Transverse colon (tissue), 4 donors: ENCODE measurements at regions not wholly inside any gene's neighbourhood (a gene's known extent, or its start where the extent isn't known, plus 50 kb on each side); places are given as distances from the start of the nearest gene placed in this dataset.

ENCODE experiments used
- DNase-seq: peaks from one replicate; pipeline ENCODE4 v3.0.0-alpha.2; 2019
- H3K27ac ChIP-seq, 4 donors: fragments of 200-600 bp; sonication (generic); 2 replicates each; pipeline ENCODE4 v1.5.1; 2016 to 2018; ENCODE audit warnings: inconsistent platforms in 4 of 4
- H3K27me3 ChIP-seq: fragments of 200-600 bp; sonication (generic); 2 replicates; pipeline ENCODE4 v1.5.1; 2017; ENCODE audit warnings: inconsistent platforms
- H3K36me3 ChIP-seq, 4 donors: fragments of 200-600 bp; sonication (generic); 2 replicates each; pipeline ENCODE4 v1.5.1; 2017 to 2019; ENCODE audit warnings: inconsistent platforms in 4 of 4
- H3K4me1 ChIP-seq, 4 donors: fragments of 200-600 bp; sonication (generic); 2 replicates each; pipeline ENCODE4 v1.5.1; 2017 to 2020; ENCODE audit warnings: inconsistent platforms in 4 of 4
- H3K4me3 ChIP-seq, 4 donors: fragments of 200-600 bp; sonication (generic); 1 replicate in 1 of 4; 2 replicates in 3 of 4; pipeline versions ENCODE4 v1.5.1 to v1.6.1; 2017 to 2019; ENCODE audit warnings: inconsistent platforms in 4 of 4
- H3K9me3 ChIP-seq, 2 donors: fragments of 200-600 bp; sonication (generic); 2 replicates each; pipeline ENCODE4 v1.5.1; 2017 to 2019; ENCODE audit warnings: inconsistent platforms in 2 of 2
- CTCF ChIP-seq, 5 experiments: fragments of 200-600 bp in 3 of 5; fragments of 450-650 bp in 2 of 5; sonication (generic) in 3 of 5; IDR thresholded peaks; 1 replicate in 2 of 5; 2 replicates in 3 of 5; pipeline ENCODE4 v1.5.1; 2016 to 2017; ENCODE audit warnings: antibody characterized with exemption in 5 of 5, inconsistent platforms in 3 of 5, mild to moderate bottlenecking in 2 of 5, moderate library complexity in 1 of 5
- EP300 ChIP-seq: sonication (generic); formaldehyde crosslinking; IDR thresholded peaks from one replicate; pipeline ENCODE4 v1.6.1; 2017; ENCODE audit warnings: antibody characterized with exemption, low read depth
- POLR2A ChIP-seq: fragments of 450-650 bp; IDR thresholded peaks from one replicate; pipeline ENCODE4 v1.6.1; 2016; ENCODE audit warnings: antibody characterized with exemption, mild to moderate bottlenecking, moderate library complexity
- POLR2AphosphoS5 ChIP-seq, 3 donors: sonication (generic); formaldehyde crosslinking; IDR thresholded peaks; one replicate each; pipeline ENCODE4 v1.6.1; 2016; ENCODE audit warnings: antibody characterized with exemption in 3 of 3
- WGBS, 2 donors: methylation state at CpG; one replicate each; pipeline ENCODE4 v1.1.5; 2018; ENCODE audit warnings: low coverage in 1 of 2; 5-methylcytosine and 5-hydroxymethylcytosine counted together
- in situ Hi-C, 4 donors: fragments of 200-750 bp; cut with MboI; loops; one replicate each; pipeline versions ENCODE4 v1.15.0 to v1.15.1; 2017; ENCODE audit warnings: low sequenced_read_pairs in 3 of 4, low pct_ligation_motif_present in 1 of 4, low pct_unique_long_range_greater_than_20kb in 1 of 4
- intact Hi-C: fragments of 100-400 bp; cut with DNase I; formaldehyde crosslinking; loops from one replicate; pipeline ENCODE4 v1.15.1; 2023; ENCODE audit warnings: low total_unique reads

GRCh38 chr1:4565801-4566449 is 88.5 kb upstream of the AJAP1 start:
- no peak for DNase-seq
- Histone ChIP-seq H3K27ac (no peak overlapping the region), H3K4me3 (no peak overlapping the region), H3K9me3 (no peaks in the 10 kb centered on the region), H3K36me3 (no peaks in the 10 kb centered on the region), H3K4me1 (no peaks in the 10 kb centered on the region), H3K27me3 (peaks cover 11% of the 10 kb centered on the region)
- in situ Hi-C loops, result no loop called here
- intact Hi-C loops, result no loop called here
- WGBS, 2 donors, result 47 to 59% methylated on average over 6 to 12 of the region's 12 CpGs
- TF ChIP-seq POLR2AphosphoS5 (IDR thresholded peaks at IDR 0.05) (no peak), POLR2A (no peak), EP300 (no peak), CTCF (IDR thresholded peaks at IDR 0.05) (no peak)

- Histone ChIP-seq H3K36me3 (no peaks in the 10 kb centered on the region), H3K27me3 (peaks cover 3% of the 10 kb centered on the region), H3K4me1 (no peaks in the 10 kb centered on the region), H3K9me3 (no peaks in the 10 kb centered on the region), H3K4me3 (no peak overlapping the region), H3K27ac (no peak overlapping the region)
- DNase-seq, result no peak
- 82 to 86% methylated on average over 4 to 6 of the region's 6 CpGs for WGBS, 2 donors
- TF ChIP-seq POLR2A (no peak), POLR2AphosphoS5 (IDR thresholded peaks at IDR 0.05) (no peak), CTCF (IDR thresholded peaks at IDR 0.05) (no peak), EP300 (no peak)
- in situ Hi-C loops (no loop called here), intact Hi-C loops (no loop called here)
These were observed 83.1 kb upstream of the AJAP1 start for GRCh38 chr1:4571263-4571662.

GRCh38 chr1:4573526-4573925 is 80.9 kb upstream of the AJAP1 start:
- Histone ChIP-seq H3K9me3 (no peaks in the 10 kb centered on the region), H3K36me3 (no peaks in the 10 kb centered on the region), H3K27ac (no peak overlapping the region), H3K27me3 (peaks cover under 1% of the 10 kb centered on the region), H3K4me3 (no peak overlapping the region), H3K4me1 (no peaks in the 10 kb centered on the region)
- in situ Hi-C loops, result no loop called here
- no peak for TF ChIP-seq POLR2A
- TF ChIP-seq CTCF (IDR thresholded peaks at IDR 0.05), result no peak
- TF ChIP-seq POLR2AphosphoS5 (IDR thresholded peaks at IDR 0.05), result no peak
- WGBS, 2 donors, result 43 to 56% methylated on average over 3 of the region's 3 CpGs
- intact Hi-C loops, result no loop called here
- DNase-seq, result no peak

- Histone ChIP-seq H3K27ac (no peak overlapping the region), H3K4me1 (no peaks in the 10 kb centered on the region), H3K27me3 (peaks cover 20% of the 10 kb centered on the region), H3K36me3 (no peaks in the 10 kb centered on the region), H3K9me3 (no peaks in the 10 kb centered on the region), H3K4me3 (no peak overlapping the region)
- DNase-seq, result no peak
- intact Hi-C loops, result no loop called here
- in situ Hi-C loops, result no loop called here
- TF ChIP-seq CTCF (IDR thresholded peaks at IDR 0.05) (no peak), POLR2AphosphoS5 (IDR thresholded peaks at IDR 0.05) (no peak), POLR2A (no peak), EP300 (no peak)
- 72 to 80% methylated on average over 5 of the region's 5 CpGs for WGBS, 2 donors
These were observed 72.6 kb upstream of the AJAP1 start for GRCh38 chr1:4581807-4582206.
